Activated naive CD8-positive, alpha-beta T cell (primary cell): ENCODE measurements at regions not wholly inside any gene's neighbourhood (a gene's known extent, or its start where the extent isn't known, plus 50 kb on each side); places are given as distances from the start of the nearest gene placed in this dataset.
"Not testable (repeated sequence)": the region's sequence is repeated elsewhere in the genome, so short reads cannot be mapped to it uniquely, and the experiment has no call there.

Source experiments
- H3K27ac Mint-ChIP-seq: one replicate; pipeline ENCODE4 v1.8.0; 2021; ENCODE audit warnings: mixed read lengths
- H3K27me3 Mint-ChIP-seq: one replicate; pipeline ENCODE4 v1.8.0; 2021; ENCODE audit warnings: mixed read lengths
- H3K36me3 Mint-ChIP-seq: one replicate; pipeline ENCODE4 v1.8.0; 2021; ENCODE audit warnings: mixed read lengths
- H3K4me1 Mint-ChIP-seq: one replicate; pipeline ENCODE4 v1.8.0; 2021; ENCODE audit warnings: low read depth, mixed read lengths
- H3K4me3 Mint-ChIP-seq: one replicate; pipeline ENCODE4 v1.8.0; 2021; ENCODE audit warnings: mild to moderate bottlenecking, mixed read lengths
- H3K9me3 Mint-ChIP-seq: one replicate; pipeline ENCODE4 v1.8.0; 2021; ENCODE audit warnings: low read depth, mixed read lengths

DNA sequence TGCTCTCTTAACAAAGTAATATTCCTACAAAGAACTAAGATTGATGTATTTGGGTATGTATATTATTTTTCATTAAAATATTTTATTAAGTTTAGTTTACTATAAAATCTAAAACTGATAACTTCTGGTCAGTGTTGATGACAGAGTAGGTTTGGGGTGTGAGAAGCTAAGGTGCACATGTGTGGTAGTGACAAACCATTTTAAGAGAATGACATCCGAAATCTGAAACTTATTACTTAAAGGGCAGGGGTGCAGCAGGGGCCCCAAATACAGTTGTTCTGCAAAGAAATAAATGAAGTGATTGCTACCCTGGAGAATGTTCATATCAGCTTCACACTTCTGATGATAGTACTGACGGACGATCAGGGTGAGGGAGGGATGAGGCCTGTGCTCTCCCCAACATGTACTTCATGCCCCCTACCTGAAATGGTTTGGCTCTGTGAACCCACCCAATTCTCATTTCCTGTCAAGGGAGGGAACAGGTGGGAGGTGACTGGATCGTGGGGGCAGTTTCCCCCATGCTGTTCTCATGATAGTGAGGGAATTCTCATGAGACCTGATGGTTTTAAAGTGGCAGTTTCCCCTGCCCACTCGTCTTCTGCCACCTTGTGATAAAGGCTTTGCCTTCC is 125.3 kb upstream of the RFX3 start:
- H3K27ac Mint-ChIP-seq, result no peak overlapping the region
- no peak overlapping the region for H3K4me3 Mint-ChIP-seq
- H3K4me1 Mint-ChIP-seq, result peaks cover 10% of the 10 kb centered on the region
- H3K27me3 Mint-ChIP-seq, result no peaks in the 10 kb centered on the region
- no peaks in the 10 kb centered on the region for H3K9me3 Mint-ChIP-seq
- peaks cover 2% of the 10 kb centered on the region for H3K36me3 Mint-ChIP-seq

DNA sequence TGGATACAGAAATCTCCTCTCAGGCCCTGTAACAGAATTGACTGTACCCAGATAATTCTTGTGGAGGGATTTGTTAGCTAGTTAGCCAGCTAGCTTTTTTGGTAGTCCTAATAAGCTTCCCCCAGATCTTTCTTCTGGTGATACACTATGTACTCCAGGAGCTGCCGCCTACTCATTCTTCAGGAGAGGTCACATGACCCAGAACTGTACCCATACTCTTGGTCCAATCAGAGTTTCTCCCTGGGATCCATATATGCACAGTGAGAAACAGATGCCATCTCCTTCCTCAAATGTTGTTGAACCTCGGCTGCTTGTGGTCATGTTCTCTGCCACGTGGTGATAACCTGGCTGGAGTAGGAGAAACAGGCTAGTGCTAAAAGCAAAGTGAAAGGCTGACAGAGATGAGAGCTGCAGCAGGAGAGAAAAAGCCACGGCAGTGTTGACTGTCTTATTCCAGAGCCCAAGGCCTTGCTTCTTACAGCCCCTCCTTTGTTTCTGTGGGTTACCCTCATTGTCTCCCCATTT is 123.0 kb upstream of the RFX3 start:
- H3K9me3 Mint-ChIP-seq, result no peaks in the 10 kb centered on the region
- H3K36me3 Mint-ChIP-seq, result peaks cover 2% of the 10 kb centered on the region
- H3K4me3 Mint-ChIP-seq, result no peak overlapping the region
- no peaks in the 10 kb centered on the region for H3K27me3 Mint-ChIP-seq
- H3K4me1 Mint-ChIP-seq, result peaks cover 10% of the 10 kb centered on the region
- no peak overlapping the region for H3K27ac Mint-ChIP-seq

DNA sequence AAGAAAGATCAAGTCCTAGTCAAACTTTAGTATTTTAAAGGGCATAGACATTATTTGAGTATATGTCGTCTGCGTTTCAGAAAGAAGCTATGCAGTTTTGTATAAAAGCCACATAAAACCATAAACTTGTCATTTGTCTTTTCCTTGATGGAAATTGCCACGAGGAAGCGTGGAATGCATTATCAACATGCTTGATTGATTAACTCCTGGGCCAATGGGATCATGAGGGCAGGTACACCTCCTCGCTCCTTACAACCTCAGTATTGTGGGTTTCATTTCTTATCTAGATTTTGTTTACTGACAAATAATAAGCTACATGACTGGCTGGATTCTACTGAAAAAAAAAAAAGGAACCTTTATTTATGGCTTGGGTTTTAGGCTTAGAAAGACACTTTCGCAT is 122.5 kb upstream of the RFX3 start:
- no peaks in the 10 kb centered on the region for H3K9me3 Mint-ChIP-seq
- H3K27ac Mint-ChIP-seq, result no peak overlapping the region

DNA sequence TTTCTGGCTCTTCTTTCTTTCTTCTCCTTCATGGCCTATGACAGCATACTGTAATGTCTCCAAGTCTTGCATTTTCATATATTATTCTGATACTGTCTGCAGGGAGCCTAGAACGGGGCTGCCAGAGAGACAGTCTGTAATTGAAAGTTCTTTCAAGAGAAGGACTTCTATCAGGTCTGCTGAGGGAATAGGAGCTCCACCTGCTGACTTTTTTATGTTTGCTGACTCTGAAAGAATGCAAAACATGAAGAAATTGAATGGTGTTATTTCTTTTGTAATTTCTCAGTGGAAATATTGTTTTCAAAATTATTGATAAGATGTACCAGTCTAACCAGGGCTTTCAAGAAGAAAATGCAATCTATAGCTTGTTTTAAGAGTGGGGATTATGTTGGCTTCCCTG is 121.9 kb upstream of the RFX3 start:
- Mint-ChIP-seq H3K27ac (no peak overlapping the region), H3K27me3 (no peaks in the 10 kb centered on the region), H3K4me1 (peaks cover 10% of the 10 kb centered on the region), H3K36me3 (no peaks in the 10 kb centered on the region), H3K9me3 (no peaks in the 10 kb centered on the region), H3K4me3 (no peak overlapping the region)

More for the DNA sequence above, 122.5 kb upstream of the RFX3 start:
- Mint-ChIP-seq H3K4me3 (no peak overlapping the region), H3K27me3 (no peaks in the 10 kb centered on the region), H3K4me1 (peaks cover 10% of the 10 kb centered on the region), H3K36me3 (peaks cover under 1% of the 10 kb centered on the region)

DNA sequence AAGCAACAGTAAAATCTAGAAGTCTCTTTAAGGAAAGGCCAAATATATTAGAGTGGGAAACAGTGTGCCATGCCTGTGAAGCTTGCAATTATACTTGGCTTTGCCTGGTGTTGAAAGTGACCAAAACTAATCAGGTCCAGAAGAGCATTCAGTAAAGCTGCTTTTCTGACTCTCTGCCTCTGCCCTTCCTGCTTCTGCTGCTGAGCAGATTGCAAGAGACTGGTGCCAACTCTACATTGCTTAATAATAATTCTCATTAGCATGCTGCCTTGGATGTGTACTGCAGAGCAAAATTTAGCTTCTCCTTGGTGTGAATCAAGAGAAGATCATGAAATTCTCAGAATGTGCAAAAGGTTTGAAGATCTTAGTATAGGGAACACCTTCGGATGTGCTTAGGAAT is 120.4 kb upstream of the RFX3 start:
- Mint-ChIP-seq H3K4me1 (peaks cover 5% of the 10 kb centered on the region), H3K27ac (no peak overlapping the region), H3K4me3 (no peak overlapping the region), H3K36me3 (no peaks in the 10 kb centered on the region), H3K27me3 (no peaks in the 10 kb centered on the region), H3K9me3 (no peaks in the 10 kb centered on the region)

- H3K9me3 Mint-ChIP-seq, result peaks cover 11% of the 10 kb centered on the region
- H3K36me3 Mint-ChIP-seq, H3K27me3 Mint-ChIP-seq, H3K27ac Mint-ChIP-seq, H3K4me1 Mint-ChIP-seq, H3K4me3 Mint-ChIP-seq: not testable (repeated sequence)
These were observed 116.3 kb upstream of the RFX3 start for GRCh38 chr9:3642075-3642474.

DNA sequence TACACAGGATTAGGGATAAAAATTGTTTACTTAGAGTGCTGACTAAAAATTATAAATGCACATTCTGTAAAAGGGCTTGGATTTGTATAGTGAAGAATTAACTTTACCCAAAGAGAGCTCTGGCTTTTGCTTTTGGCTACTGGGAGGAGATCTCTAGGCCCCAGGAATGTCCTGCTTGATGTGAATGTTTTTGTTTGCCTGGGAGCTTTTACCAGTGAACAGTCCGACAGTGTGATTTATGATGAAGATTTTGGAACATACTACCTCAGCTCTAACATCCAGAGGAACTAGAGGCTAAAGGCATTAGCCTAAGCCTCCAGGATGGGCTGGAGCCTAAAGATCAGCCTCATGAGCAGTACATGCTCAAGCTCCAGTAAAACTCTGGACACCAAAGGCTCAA is 103.7 kb upstream of the RFX3 start:
- peaks cover 8% of the 10 kb centered on the region for H3K9me3 Mint-ChIP-seq
- H3K27ac Mint-ChIP-seq, result no peak overlapping the region
- H3K27me3 Mint-ChIP-seq, result no peaks in the 10 kb centered on the region
- H3K36me3 Mint-ChIP-seq, result peaks cover 24% of the 10 kb centered on the region
- no peaks in the 10 kb centered on the region for H3K4me1 Mint-ChIP-seq
- no peak overlapping the region for H3K4me3 Mint-ChIP-seq

DNA sequence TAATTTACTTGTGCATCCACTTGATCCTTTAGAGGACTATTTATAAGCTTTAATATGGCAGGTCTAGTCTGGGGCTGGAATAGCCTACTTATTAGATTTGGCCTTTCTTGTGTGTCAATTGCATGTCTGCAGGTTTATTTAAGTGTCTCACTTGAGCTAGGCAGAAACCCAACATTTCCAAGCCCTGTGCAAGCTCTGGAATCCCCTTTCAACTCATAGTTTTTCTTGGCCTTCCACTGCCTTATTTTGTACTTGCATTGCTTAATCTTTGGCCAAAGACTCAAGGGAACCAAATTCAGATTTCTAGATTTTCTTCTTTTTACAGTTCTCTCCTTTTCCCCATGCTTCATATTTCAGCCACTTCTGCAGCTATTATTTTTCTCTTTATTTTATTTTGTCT is 102.4 kb upstream of the RFX3 start:
- no peak overlapping the region for H3K4me3 Mint-ChIP-seq
- no peak overlapping the region for H3K27ac Mint-ChIP-seq
- H3K9me3 Mint-ChIP-seq, result peaks cover 8% of the 10 kb centered on the region
- no peaks in the 10 kb centered on the region for H3K27me3 Mint-ChIP-seq
- no peaks in the 10 kb centered on the region for H3K4me1 Mint-ChIP-seq
- peaks cover 26% of the 10 kb centered on the region for H3K36me3 Mint-ChIP-seq

DNA sequence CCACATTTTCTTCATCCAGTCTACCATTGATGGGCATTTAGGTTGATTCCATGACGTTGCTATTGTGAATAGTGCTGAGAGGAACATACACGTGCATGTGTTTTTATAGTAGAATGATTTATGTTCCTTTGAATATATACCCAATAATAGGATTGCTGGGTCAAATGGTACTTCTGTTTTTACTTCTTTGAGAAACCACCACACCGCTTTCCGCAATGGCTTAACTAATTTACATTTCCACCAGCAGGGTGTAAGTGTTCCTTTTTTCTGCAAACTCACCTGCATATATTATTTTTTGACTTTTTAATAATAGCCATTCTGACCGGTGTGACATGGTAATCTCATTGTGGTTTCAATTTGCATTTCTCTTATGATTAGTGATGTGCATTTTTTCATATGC is 82.2 kb upstream of the RFX3 start:
- peaks cover 6% of the 10 kb centered on the region for H3K36me3 Mint-ChIP-seq
- no peaks in the 10 kb centered on the region for H3K9me3 Mint-ChIP-seq
- H3K4me3 Mint-ChIP-seq, result no peak overlapping the region
- H3K27ac Mint-ChIP-seq, result no peak overlapping the region
- H3K4me1 Mint-ChIP-seq, result no peaks in the 10 kb centered on the region
- H3K27me3 Mint-ChIP-seq, result no peaks in the 10 kb centered on the region

DNA sequence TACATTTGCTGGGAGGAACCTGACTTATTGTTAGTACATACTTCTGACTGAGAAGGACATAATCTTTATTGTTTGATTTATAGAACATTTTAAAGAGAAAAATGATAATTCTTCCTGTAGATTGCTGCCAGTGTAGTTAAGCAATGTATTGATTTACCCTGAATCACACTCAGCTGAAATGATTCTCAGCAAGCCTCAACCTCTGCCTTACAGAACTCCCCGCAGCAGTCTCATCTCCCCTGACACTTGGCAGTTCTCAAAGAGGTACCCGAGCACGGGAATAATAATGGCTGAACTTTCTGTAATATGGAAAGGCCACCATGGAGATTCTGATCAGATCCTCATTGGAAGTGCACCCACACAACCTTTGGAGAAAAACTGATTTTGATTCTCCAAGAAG is 74.9 kb upstream of the RFX3 start:
- Mint-ChIP-seq H3K9me3 (no peaks in the 10 kb centered on the region), H3K27me3 (no peaks in the 10 kb centered on the region), H3K4me1 (no peaks in the 10 kb centered on the region), H3K27ac (no peak overlapping the region), H3K4me3 (no peak overlapping the region), H3K36me3 (no peaks in the 10 kb centered on the region)

DNA sequence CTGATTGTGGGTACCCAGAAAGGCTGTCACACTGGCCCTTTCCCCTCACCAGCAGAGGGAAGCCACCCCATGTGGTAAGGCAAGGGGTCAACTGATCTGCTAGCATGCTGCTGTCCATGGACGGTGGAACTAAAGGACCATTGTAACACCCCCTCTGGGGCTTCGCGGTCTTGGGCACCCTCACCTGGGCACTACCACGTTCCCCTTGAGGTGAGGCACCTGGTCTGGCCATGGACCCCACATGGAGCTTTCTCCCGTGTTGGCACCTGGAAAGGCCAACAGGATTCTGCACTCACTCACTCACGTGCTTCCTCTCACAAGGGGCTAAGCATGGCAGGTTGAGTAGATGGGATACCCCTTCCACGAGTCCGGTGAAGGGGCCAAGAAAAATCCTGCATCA is 72.0 kb upstream of the RFX3 start:
- H3K36me3 Mint-ChIP-seq, result no peaks in the 10 kb centered on the region
- H3K27ac Mint-ChIP-seq, result no peak overlapping the region
- H3K27me3 Mint-ChIP-seq, result no peaks in the 10 kb centered on the region
- H3K9me3 Mint-ChIP-seq, result no peaks in the 10 kb centered on the region
- no peak overlapping the region for H3K4me3 Mint-ChIP-seq
- no peaks in the 10 kb centered on the region for H3K4me1 Mint-ChIP-seq

DNA sequence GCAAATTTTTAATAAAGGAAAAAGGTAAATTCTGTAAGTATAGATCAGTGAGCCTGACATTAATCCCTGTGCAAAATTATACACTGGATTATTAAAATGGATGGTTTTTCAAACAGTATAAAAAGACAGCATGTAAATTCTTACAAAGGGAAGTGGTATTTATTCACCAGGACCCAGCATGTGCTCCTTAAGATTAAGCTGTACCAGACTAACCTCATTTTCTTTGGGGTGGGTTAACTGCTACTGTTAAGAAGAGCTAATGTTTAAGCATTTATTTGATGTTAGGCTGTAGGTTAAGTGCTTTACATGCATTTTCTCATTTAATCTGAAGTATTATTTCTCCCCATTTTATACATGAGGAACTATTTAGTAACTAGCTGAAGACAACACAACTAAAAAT is 60.3 kb upstream of the RFX3 start:
- H3K27ac Mint-ChIP-seq, result no peak overlapping the region
- H3K27me3 Mint-ChIP-seq, result no peaks in the 10 kb centered on the region
- no peak overlapping the region for H3K4me3 Mint-ChIP-seq
- no peaks in the 10 kb centered on the region for H3K4me1 Mint-ChIP-seq
- peaks cover 34% of the 10 kb centered on the region for H3K36me3 Mint-ChIP-seq
- peaks cover 49% of the 10 kb centered on the region for H3K9me3 Mint-ChIP-seq

- H3K4me3 Mint-ChIP-seq, result no peak overlapping the region
- no peak overlapping the region for H3K27ac Mint-ChIP-seq
- peaks cover 48% of the 10 kb centered on the region for H3K9me3 Mint-ChIP-seq
- no peaks in the 10 kb centered on the region for H3K27me3 Mint-ChIP-seq
- H3K4me1 Mint-ChIP-seq, result no peaks in the 10 kb centered on the region
- peaks cover 29% of the 10 kb centered on the region for H3K36me3 Mint-ChIP-seq
These were observed 59.8 kb upstream of the RFX3 start for GRCh38 chr9:3585606-3586005.

DNA sequence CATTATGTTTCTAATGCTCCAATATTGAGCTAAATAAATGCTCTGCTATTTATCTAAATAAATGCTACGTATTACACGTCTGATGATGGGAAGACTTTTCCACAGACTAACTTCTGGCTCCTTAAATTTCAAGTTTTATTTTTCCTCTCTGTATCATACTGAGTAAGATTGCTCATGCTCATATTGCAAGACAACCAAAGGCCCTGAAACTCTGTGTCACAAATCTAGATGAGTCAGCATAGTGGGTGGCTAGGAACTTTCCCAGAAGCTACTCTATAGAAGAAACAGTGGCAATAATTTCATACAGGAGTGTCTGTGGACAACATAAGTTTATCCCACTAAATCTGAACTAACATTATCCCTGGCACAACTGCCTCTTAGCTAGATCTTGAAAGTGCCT is 53.0 kb upstream of the RFX3 start:
- H3K27ac Mint-ChIP-seq, result peak overlapping the region; percentile 87
- H3K4me1 Mint-ChIP-seq, result peaks cover 4% of the 10 kb centered on the region
- no peak overlapping the region for H3K4me3 Mint-ChIP-seq
- peaks cover 29% of the 10 kb centered on the region for H3K36me3 Mint-ChIP-seq
- no peaks in the 10 kb centered on the region for H3K27me3 Mint-ChIP-seq
- peaks cover 36% of the 10 kb centered on the region for H3K9me3 Mint-ChIP-seq

DNA sequence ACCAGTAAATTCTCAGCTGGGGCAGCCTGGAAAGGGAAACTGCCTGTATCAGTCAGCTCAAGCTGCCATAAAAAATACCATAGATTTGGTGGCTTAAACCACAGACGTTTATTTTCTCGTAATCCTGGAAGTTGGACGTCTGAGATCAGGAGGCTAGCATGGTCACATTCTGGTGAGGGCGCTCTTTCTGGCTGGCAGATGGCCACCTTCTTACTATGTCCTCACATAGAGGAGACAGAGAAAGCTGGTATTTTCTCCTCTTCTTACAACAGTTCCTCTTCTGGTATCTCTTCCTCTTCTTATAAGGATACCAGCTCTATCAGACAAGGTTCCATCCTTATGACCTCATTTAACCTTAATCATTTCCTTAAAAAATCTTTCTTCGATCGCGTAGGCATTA is 50.5 kb upstream of the RFX3 start:
- peaks cover 19% of the 10 kb centered on the region for H3K9me3 Mint-ChIP-seq
- H3K4me3 Mint-ChIP-seq, result no peak overlapping the region
- peaks cover 4% of the 10 kb centered on the region for H3K4me1 Mint-ChIP-seq
- no peak overlapping the region for H3K27ac Mint-ChIP-seq
- no peaks in the 10 kb centered on the region for H3K27me3 Mint-ChIP-seq
- H3K36me3 Mint-ChIP-seq, result peaks cover 18% of the 10 kb centered on the region

DNA sequence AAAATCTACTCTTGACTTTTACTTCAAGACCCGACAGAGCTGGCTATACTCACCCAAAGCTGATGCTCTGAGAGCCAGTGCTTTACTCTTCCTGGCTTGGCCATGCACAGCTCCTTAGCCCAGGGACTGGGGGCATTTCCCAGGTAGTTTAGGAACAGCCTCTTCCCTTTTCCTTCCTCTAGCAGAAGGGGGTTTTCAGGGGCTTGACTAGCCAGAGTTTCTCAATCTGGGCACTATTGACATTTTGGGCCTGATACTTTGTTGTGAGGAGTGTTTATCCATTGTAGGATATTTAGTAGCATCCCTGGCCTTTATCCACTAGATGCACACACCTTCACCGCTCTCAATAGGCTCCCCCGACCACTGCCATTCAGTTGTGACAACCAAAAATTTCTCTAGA is 50.0 kb upstream of the RFX3 start:
- Mint-ChIP-seq H3K27ac (no peak overlapping the region), H3K36me3 (peaks cover 16% of the 10 kb centered on the region), H3K9me3 (peaks cover 16% of the 10 kb centered on the region), H3K27me3 (no peaks in the 10 kb centered on the region), H3K4me1 (peaks cover 4% of the 10 kb centered on the region), H3K4me3 (no peak overlapping the region)
